Chondrocyte (in vitro differentiated cells): ENCODE measurements at regions not wholly inside any gene's neighbourhood (a gene's known extent, or its start where the extent isn't known, plus 50 kb on each side); places are given as distances from the start of the nearest gene placed in this dataset.

Experiments
- DNase-seq: peaks from one replicate; pipeline ENCODE4 v3.0.0; 2021; ENCODE audit warnings: mixed read lengths, low spot score
- H3K27ac Mint-ChIP-seq: one replicate; pipeline ENCODE4 v1.8.0; 2021; ENCODE audit warnings: mild to moderate bottlenecking, moderate library complexity, mixed read lengths; ENCODE audit not compliant: unreplicated experiment
- H3K27me3 Mint-ChIP-seq: 2 replicates; pipeline ENCODE4 v1.8.0; 2021; ENCODE audit warnings: low read depth, mixed read lengths
- H3K36me3 Mint-ChIP-seq: 2 replicates; pipeline ENCODE4 v1.8.0; 2021; ENCODE audit warnings: low read depth, mixed read lengths
- H3K4me1 Mint-ChIP-seq: 2 replicates; pipeline ENCODE4 v1.8.0; 2021; ENCODE audit warnings: low read depth, mild to moderate bottlenecking, mixed read lengths
- H3K4me3 Mint-ChIP-seq: one replicate; pipeline ENCODE4 v1.8.0; 2021; ENCODE audit warnings: mild to moderate bottlenecking, moderate library complexity, mixed read lengths; ENCODE audit not compliant: unreplicated experiment
- H3K9me3 Mint-ChIP-seq: 2 replicates; pipeline ENCODE4 v1.8.0; 2021; ENCODE audit warnings: low read depth, mixed read lengths
- CTCF ChIP-seq: fragments of 200-600 bp; sonication (generic); IDR thresholded peaks from 2 replicates; pipeline ENCODE4 v1.5.0; 2021; ENCODE audit warnings: antibody characterized with exemption, mild to moderate bottlenecking, moderate library complexity

GRCh38 chr13:88739195-88739594 is 1068.0 kb downstream of the SLITRK5 start:
- Mint-ChIP-seq H3K4me3 (no peak overlapping the region), H3K27ac (no peak overlapping the region), H3K4me1 (no peaks in the 10 kb centered on the region), H3K36me3 (no peaks in the 10 kb centered on the region), H3K27me3 (no peaks in the 10 kb centered on the region), H3K9me3 (peaks cover 5% of the 10 kb centered on the region)
- DNase-seq, result no peak
- TF ChIP-seq CTCF, result no peak

- Mint-ChIP-seq H3K4me1 (no peaks in the 10 kb centered on the region), H3K4me3 (no peak overlapping the region), H3K36me3 (no peaks in the 10 kb centered on the region), H3K9me3 (peaks cover 5% of the 10 kb centered on the region), H3K27ac (no peak overlapping the region), H3K27me3 (no peaks in the 10 kb centered on the region)
- DNase-seq, result no peak
- no peak for TF ChIP-seq CTCF
Observed at GRCh38 chr13:88744289-88744688, 1073.1 kb downstream of the SLITRK5 start.

- Mint-ChIP-seq H3K4me3 (no peak overlapping the region), H3K27ac (no peak overlapping the region), H3K4me1 (no peaks in the 10 kb centered on the region), H3K9me3 (peaks cover 5% of the 10 kb centered on the region), H3K36me3 (no peaks in the 10 kb centered on the region), H3K27me3 (no peaks in the 10 kb centered on the region)
- TF ChIP-seq CTCF, result no peak
- DNase-seq, result no peak
Observed at GRCh38 chr13:88745011-88745410, 1073.8 kb downstream of the SLITRK5 start.

GRCh38 chr13:88752041-88752440 is 1080.9 kb downstream of the SLITRK5 start:
- no peak for TF ChIP-seq CTCF
- H3K4me3 Mint-ChIP-seq, result no peak overlapping the region
- no peaks in the 10 kb centered on the region for H3K4me1 Mint-ChIP-seq
- H3K27me3 Mint-ChIP-seq, result no peaks in the 10 kb centered on the region
- H3K27ac Mint-ChIP-seq, result no peak overlapping the region
- no peak for DNase-seq
- H3K9me3 Mint-ChIP-seq, result no peaks in the 10 kb centered on the region
- no peaks in the 10 kb centered on the region for H3K36me3 Mint-ChIP-seq

GRCh38 chr13:88754141-88754540 is 1083.0 kb downstream of the SLITRK5 start:
- Mint-ChIP-seq H3K4me1 (no peaks in the 10 kb centered on the region), H3K27ac (no peak overlapping the region), H3K27me3 (no peaks in the 10 kb centered on the region), H3K4me3 (no peak overlapping the region), H3K36me3 (no peaks in the 10 kb centered on the region), H3K9me3 (no peaks in the 10 kb centered on the region)
- no peak for TF ChIP-seq CTCF
- no peak for DNase-seq
